Sigmoid colon (tissue), 6 donors: ENCODE measurements at regions not wholly inside any gene's neighbourhood (a gene's known extent, or its start where the extent isn't known, plus 50 kb on each side); places are given as distances from the start of the nearest gene placed in this dataset.

ENCODE experiments used
- DNase-seq: peaks from one replicate; pipeline ENCODE4 v3.0.0-alpha.2; 2019
- H3K27ac ChIP-seq, 4 donors: fragments of 200-600 bp; sonication (generic); one replicate each; pipeline ENCODE4 v1.5.1; 2016 to 2019; ENCODE audit warnings: mild to moderate bottlenecking in 1 of 4
- H3K27me3 ChIP-seq, 3 donors: fragments of 200-600 bp; sonication (generic); one replicate each; pipeline ENCODE4 v1.5.1; 2019; ENCODE audit warnings: mild to moderate bottlenecking in 1 of 3
- H3K36me3 ChIP-seq, 4 donors: fragments of 200-600 bp; sonication (generic); one replicate each; pipeline ENCODE4 v1.5.1; 2016 to 2019
- H3K4me1 ChIP-seq, 4 donors: fragments of 200-600 bp; sonication (generic); one replicate each; pipeline ENCODE4 v1.5.1; 2017 to 2019
- H3K4me3 ChIP-seq, 4 donors: fragments of 200-600 bp; sonication (generic); one replicate each; pipeline ENCODE4 v1.5.1; 2017 to 2019; ENCODE audit warnings: mild to moderate bottlenecking in 2 of 4, moderate library complexity in 1 of 4
- H3K9me3 ChIP-seq, 4 donors: fragments of 200-600 bp in 3 of 4; sonication (generic) in 3 of 4; one replicate each; pipeline versions ENCODE4 v1.5.1 to v1.6.1; 2013 to 2019
- EP300 ChIP-seq, 4 donors: sonication (generic); formaldehyde crosslinking; IDR thresholded peaks; one replicate each; pipeline ENCODE4 v1.6.1; 2017; ENCODE audit warnings: antibody characterized with exemption in 4 of 4
- POLR2A ChIP-seq, 2 donors: fragments of 450-650 bp; IDR thresholded peaks; one replicate each; pipeline ENCODE4 v1.6.1; 2016; ENCODE audit warnings: antibody characterized with exemption in 2 of 2, mild to moderate bottlenecking in 2 of 2, moderate library complexity in 2 of 2
- POLR2AphosphoS5 ChIP-seq, 4 donors: sonication (generic); formaldehyde crosslinking; IDR thresholded peaks; one replicate each; pipeline ENCODE4 v1.6.1; 2017; ENCODE audit warnings: antibody characterized with exemption in 4 of 4
- WGBS, 2 donors: extraction: QIAGEN DNeasy Blood & Tissue Kit; methylation state at CpG; one replicate each; pipeline ENCODE4 v1.1.7; 2013; 5-methylcytosine and 5-hydroxymethylcytosine counted together
- intact Hi-C: fragments of 100-400 bp; cut with DNase I; formaldehyde crosslinking; loops from one replicate; pipeline ENCODE4 v1.15.1; 2023
- TF ChIP-seq, protein P1 (sequence below), 4 experiments: fragments of 450-650 bp in 3 of 4; fragments of 200-600 bp in 1 of 4; IDR thresholded peaks; one replicate each; pipeline ENCODE4 v1.5.1; 2016 to 2019; ENCODE audit warnings: antibody characterized with exemption in 4 of 4, mild to moderate bottlenecking in 3 of 4, moderate library complexity in 2 of 4
- donor health status: healthy with polysubstance abuse.
- donor health status: healthy.

DNA sequence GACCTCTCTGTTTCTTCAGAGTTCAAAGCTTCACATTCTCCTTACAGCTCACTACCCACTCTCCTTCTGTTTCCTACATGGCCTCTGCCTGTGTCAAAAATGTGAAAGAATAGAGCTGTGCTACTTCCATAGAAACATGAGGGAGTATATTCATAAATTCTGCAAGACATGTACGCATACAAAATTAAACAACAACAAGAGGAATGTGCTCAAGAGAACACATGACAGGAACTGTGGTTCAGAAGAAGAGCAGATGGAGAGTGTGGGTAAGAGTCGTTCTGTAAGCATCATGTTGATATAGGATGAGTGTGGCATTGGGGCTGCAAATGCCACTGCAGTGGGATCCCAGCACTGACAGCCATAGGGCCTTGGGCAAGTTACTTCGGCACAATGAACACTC is 266.6 kb upstream of the SASH1 start:
- intact Hi-C loops = no loop called here
- DNase-seq = no peak
- H3K27me3 ChIP-seq = no peaks in the 10 kb centered on the region
- H3K9me3 ChIP-seq = peaks cover 0 to 5% (median 0%) of the 10 kb centered on the region in 4 donors
- WGBS, 2 donors = 83 to 90% methylated on average over 3 of the region's 3 CpGs
- no peak overlapping the region for H3K27ac ChIP-seq
- no peaks in the 10 kb centered on the region for H3K4me1 ChIP-seq
- H3K4me3 ChIP-seq = no peak overlapping the region
- H3K36me3 ChIP-seq = no peaks in the 10 kb centered on the region
- TF ChIP-seq POLR2AphosphoS5 (IDR thresholded peaks at IDR 0.05) (no peak), POLR2A (IDR thresholded peaks at IDR 0.05) (no peak), EP300 (IDR thresholded peaks at IDR 0.05) (no peak)
- TF ChIP-seq, protein P1, sequence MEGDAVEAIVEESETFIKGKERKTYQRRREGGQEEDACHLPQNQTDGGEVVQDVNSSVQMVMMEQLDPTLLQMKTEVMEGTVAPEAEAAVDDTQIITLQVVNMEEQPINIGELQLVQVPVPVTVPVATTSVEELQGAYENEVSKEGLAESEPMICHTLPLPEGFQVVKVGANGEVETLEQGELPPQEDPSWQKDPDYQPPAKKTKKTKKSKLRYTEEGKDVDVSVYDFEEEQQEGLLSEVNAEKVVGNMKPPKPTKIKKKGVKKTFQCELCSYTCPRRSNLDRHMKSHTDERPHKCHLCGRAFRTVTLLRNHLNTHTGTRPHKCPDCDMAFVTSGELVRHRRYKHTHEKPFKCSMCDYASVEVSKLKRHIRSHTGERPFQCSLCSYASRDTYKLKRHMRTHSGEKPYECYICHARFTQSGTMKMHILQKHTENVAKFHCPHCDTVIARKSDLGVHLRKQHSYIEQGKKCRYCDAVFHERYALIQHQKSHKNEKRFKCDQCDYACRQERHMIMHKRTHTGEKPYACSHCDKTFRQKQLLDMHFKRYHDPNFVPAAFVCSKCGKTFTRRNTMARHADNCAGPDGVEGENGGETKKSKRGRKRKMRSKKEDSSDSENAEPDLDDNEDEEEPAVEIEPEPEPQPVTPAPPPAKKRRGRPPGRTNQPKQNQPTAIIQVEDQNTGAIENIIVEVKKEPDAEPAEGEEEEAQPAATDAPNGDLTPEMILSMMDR (IDR thresholded peaks at IDR 0.05) = no peak

DNA sequence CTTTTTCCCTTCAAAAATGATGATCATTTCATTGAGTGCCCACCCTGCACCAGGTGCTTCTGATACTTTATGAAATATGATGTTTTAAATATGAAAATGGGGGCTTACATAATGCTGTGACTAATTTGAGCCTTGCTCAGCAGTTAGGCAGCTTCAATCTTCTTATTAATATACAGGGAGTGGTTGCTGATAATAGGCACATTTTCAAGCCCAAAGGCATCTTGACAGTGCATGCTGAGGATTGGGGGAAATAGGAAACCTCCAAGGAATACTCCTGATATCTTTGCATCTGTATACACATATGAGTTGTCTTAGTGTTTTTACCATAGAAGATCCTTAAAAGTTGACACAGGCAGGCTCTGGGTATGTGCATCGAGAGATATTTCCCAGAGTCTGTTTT is 262.3 kb upstream of the SASH1 start:
- DNase-seq = no peak

DNA sequence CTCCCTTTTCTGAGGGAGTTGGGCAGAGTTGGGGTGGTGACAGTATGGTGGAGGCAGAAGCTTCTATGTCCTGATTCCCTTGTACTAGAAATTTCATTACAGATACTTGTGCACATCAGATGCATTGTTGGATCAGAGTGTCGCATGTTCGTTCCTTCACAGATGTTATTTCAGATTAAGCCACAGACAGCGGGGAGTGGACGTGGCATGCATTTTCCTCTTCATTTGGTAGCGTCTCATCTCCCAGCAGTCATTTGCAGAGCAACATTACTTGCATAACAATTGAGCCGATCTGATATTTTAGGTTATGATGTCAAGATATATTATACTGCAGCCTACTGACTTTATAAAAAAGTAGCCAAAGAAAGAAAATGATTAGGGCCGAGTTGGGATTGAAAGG is 261.6 kb upstream of the SASH1 start:
- WGBS, 2 donors = 93% methylated on average over 7 of the region's 7 CpGs
- no peaks in the 10 kb centered on the region for H3K4me1 ChIP-seq
- no peak for DNase-seq
- intact Hi-C loops = no loop called here
- no peak overlapping the region for H3K4me3 ChIP-seq
- no peaks in the 10 kb centered on the region for H3K9me3 ChIP-seq
- TF ChIP-seq, protein P1 (IDR thresholded peaks at IDR 0.05) = no peak
- TF ChIP-seq EP300 (IDR thresholded peaks at IDR 0.05) = no peak
- no peak for TF ChIP-seq POLR2A (IDR thresholded peaks at IDR 0.05)
- no peak for TF ChIP-seq POLR2AphosphoS5 (IDR thresholded peaks at IDR 0.05)
- no peaks in the 10 kb centered on the region for H3K27me3 ChIP-seq
- H3K27ac ChIP-seq = no peak overlapping the region
- H3K36me3 ChIP-seq = no peaks in the 10 kb centered on the region

More for the DNA sequence above, 262.3 kb upstream of the SASH1 start:
- H3K4me3 ChIP-seq = no peak overlapping the region
- no peaks in the 10 kb centered on the region for H3K9me3 ChIP-seq
- intact Hi-C loops = no loop called here
- TF ChIP-seq, protein P1 (IDR thresholded peaks at IDR 0.05) = no peak
- TF ChIP-seq POLR2A (IDR thresholded peaks at IDR 0.05) = no peak
- no peak for TF ChIP-seq EP300 (IDR thresholded peaks at IDR 0.05)
- TF ChIP-seq POLR2AphosphoS5 (IDR thresholded peaks at IDR 0.05) = no peak
- WGBS, 2 donors = 79 to 87% methylated on average over 1 of the region's 1 CpG
- H3K27me3 ChIP-seq = no peaks in the 10 kb centered on the region
- H3K36me3 ChIP-seq = no peaks in the 10 kb centered on the region
- no peaks in the 10 kb centered on the region for H3K4me1 ChIP-seq
- no peak overlapping the region for H3K27ac ChIP-seq

DNA sequence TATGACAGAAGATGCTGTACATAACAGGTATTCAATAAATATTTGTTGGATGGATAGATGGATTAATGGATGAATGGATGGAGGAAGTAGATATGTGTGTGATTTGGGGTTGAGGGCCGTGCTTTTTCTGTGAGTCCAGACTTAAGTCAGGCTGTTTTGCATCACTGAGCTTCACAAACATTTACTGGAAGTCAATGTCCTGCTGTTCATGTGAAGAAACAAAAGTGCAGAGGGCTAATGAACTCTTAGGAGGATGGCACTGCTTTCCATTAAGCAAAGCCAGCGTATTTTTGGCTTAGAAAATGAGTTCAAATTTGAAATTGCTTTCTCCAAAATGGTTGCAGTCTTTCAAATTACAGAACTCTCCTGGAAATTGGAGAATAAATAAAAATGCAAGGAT is 260.6 kb upstream of the SASH1 start:
- TF ChIP-seq POLR2AphosphoS5 (IDR thresholded peaks at IDR 0.05) = no peak
- TF ChIP-seq POLR2A (IDR thresholded peaks at IDR 0.05) = no peak
- TF ChIP-seq EP300 (IDR thresholded peaks at IDR 0.05) = no peak
- TF ChIP-seq, protein P1 (IDR thresholded peaks at IDR 0.05) = no peak
- no peak overlapping the region for H3K27ac ChIP-seq
- WGBS, 2 donors = 40 to 45% methylated on average over 2 of the region's 2 CpGs

DNA sequence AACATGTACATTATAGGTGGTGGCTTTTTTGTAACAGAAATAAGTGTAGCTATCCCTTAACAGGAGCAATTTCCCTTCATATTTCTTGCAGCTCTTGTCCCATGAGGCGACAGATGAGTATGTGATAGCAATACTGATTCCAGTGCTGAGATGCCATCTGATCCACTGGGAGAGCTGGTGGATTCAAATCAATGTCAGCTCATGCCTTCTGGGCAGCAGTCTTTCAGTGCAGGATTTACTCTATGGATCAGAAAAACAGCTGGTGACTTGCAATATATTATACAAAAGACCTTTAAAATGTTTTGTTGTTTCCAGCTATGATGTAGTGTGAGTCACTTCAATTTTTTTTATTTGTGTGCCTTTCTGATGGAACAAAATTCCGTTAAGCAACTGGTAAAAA is 259.9 kb upstream of the SASH1 start:
- Histone ChIP-seq H3K4me3 (no peak overlapping the region), H3K4me1 (no peaks in the 10 kb centered on the region), H3K27me3 (no peaks in the 10 kb centered on the region), H3K9me3 (no peaks in the 10 kb centered on the region), H3K36me3 (no peaks in the 10 kb centered on the region), H3K27ac (no peak overlapping the region)
- 79 to 85% methylated on average over 2 of the region's 2 CpGs for WGBS, 2 donors
- TF ChIP-seq POLR2AphosphoS5 (IDR thresholded peaks at IDR 0.05) (no peak), EP300 (IDR thresholded peaks at IDR 0.05) (no peak), POLR2A (IDR thresholded peaks at IDR 0.05) (no peak)
- TF ChIP-seq, protein P1 (IDR thresholded peaks at IDR 0.05) = no peak
- intact Hi-C loops = no loop called here
- DNase-seq = no peak

More for the DNA sequence above, 260.6 kb upstream of the SASH1 start:
- Histone ChIP-seq H3K36me3 (no peaks in the 10 kb centered on the region), H3K4me3 (no peak overlapping the region), H3K4me1 (no peaks in the 10 kb centered on the region), H3K27me3 (no peaks in the 10 kb centered on the region), H3K9me3 (no peaks in the 10 kb centered on the region)
- intact Hi-C loops = no loop called here
- no peak for DNase-seq
